Hepatocyte (in vitro differentiated cells): ENCODE measurements at regions not wholly inside any gene's neighbourhood (a gene's known extent, or its start where the extent isn't known, plus 50 kb on each side); places are given as distances from the start of the nearest gene placed in this dataset.

ENCODE experiments used
- DNase-seq: peaks from one replicate; pipeline ENCODE4 v3.0.0-alpha.2; 2016; ENCODE audit warnings: low spot score
- H2AFZ ChIP-seq: fragments of 200-600 bp; sonication (generic); 2 replicates; pipeline ENCODE4 v1.6.0; 2016; ENCODE audit warnings: antibody characterized with exemption, mild to moderate bottlenecking
- H3K27ac ChIP-seq: fragments of 200-600 bp; sonication (generic); 2 replicates; pipeline ENCODE4 v1.5.1; 2016; ENCODE audit warnings: mild to moderate bottlenecking
- H3K27me3 ChIP-seq: fragments of 200-600 bp; sonication (generic); 2 replicates; pipeline ENCODE4 v1.6.1; 2016
- H3K36me3 ChIP-seq: fragments of 200-600 bp; sonication (generic); replicated peaks from 2 replicates; pipeline ENCODE4 v1.5.1; 2016; ENCODE audit warnings: low read depth; ENCODE audit not compliant: insufficient read depth
- H3K4me1 ChIP-seq: fragments of 200-600 bp; sonication (generic); 2 replicates; pipeline ENCODE4 v1.5.1; 2016; ENCODE audit warnings: mild to moderate bottlenecking, moderate library complexity; ENCODE audit not compliant: insufficient read depth
- H3K4me2 ChIP-seq: fragments of 200-600 bp; sonication (generic); 2 replicates; pipeline ENCODE4 v1.6.0; 2016
- H3K4me3 ChIP-seq: fragments of 200-600 bp; sonication (generic); 2 replicates; pipeline ENCODE4 v1.5.1; 2016; ENCODE audit warnings: mild to moderate bottlenecking
- H3K79me2 ChIP-seq: fragments of 200-600 bp; sonication (generic); 2 replicates; pipeline ENCODE4 v1.6.0; 2017; ENCODE audit warnings: mild to moderate bottlenecking
- H3K9me2 ChIP-seq: fragments of 200-600 bp; sonication (generic); replicated peaks from 2 replicates; pipeline ENCODE4 v1.6.0; 2017; ENCODE audit warnings: mild to moderate bottlenecking; ENCODE audit not compliant: insufficient read depth
- H3K9me3 ChIP-seq: fragments of 200-600 bp; sonication (generic); 2 replicates; pipeline ENCODE4 v1.5.1; 2016; ENCODE audit warnings: low read depth, mild to moderate bottlenecking
- H4K20me1 ChIP-seq: fragments of 200-600 bp; sonication (generic); 2 replicates; pipeline ENCODE4 v1.6.0; 2016; ENCODE audit warnings: mild to moderate bottlenecking; ENCODE audit not compliant: insufficient read depth, poor library complexity, severe bottlenecking
- CTCF ChIP-seq: fragments of 200-600 bp; sonication (generic); IDR thresholded peaks from 2 replicates; pipeline ENCODE4 v1.5.1; 2016; ENCODE audit warnings: antibody characterized with exemption, mild to moderate bottlenecking; ENCODE audit not compliant: poor library complexity
- EZH2 ChIP-seq: fragments of 200-600 bp; sonication (generic); IDR thresholded peaks from 2 replicates; pipeline ENCODE4 v1.6.1; 2016; ENCODE audit warnings: antibody characterized with exemption, mild to moderate bottlenecking, borderline replicate concordance
- EZH2phosphoT487 ChIP-seq: fragments of 200-600 bp; sonication (generic); IDR thresholded peaks from one replicate; pipeline ENCODE4 v1.6.1; 2018; ENCODE audit warnings: antibody characterized with exemption, mild to moderate bottlenecking, low read depth, moderate library complexity; ENCODE audit not compliant: unreplicated experiment, severe bottlenecking
- WGBS: methylation state at CpG from one replicate; pipeline ENCODE4 v1.1.6; 2016; ENCODE audit warnings: low lambda C conversion rate; ENCODE audit errors: missing lambda C conversion rate; 5-methylcytosine and 5-hydroxymethylcytosine counted together

GRCh38 chr7:49631071-49631815 lies 142.2 kb upstream of the VWC2 start:
- Histone ChIP-seq H3K9me2 (no peaks in the 10 kb centered on the region), H3K27ac (no peak overlapping the region), H3K79me2 (no peaks in the 10 kb centered on the region), H2AFZ (no peak overlapping the region), H3K4me2 (no peak overlapping the region), H4K20me1 (no peaks in the 10 kb centered on the region), H3K27me3 (no peaks in the 10 kb centered on the region), H3K4me1 (no peaks in the 10 kb centered on the region), H3K4me3 (no peak overlapping the region), H3K9me3 (no peaks in the 10 kb centered on the region), H3K36me3 (no peaks in the 10 kb centered on the region)
- no peak for DNase-seq
- TF ChIP-seq EZH2phosphoT487, result no peak
- no peak for TF ChIP-seq EZH2
- TF ChIP-seq CTCF, result no peak

- H3K9me3 ChIP-seq, result no peaks in the 10 kb centered on the region
Measured at GRCh38 chr7:49631960-49632359, 141.5 kb upstream of the VWC2 start.

GRCh38 chr7:49635800-49636199 lies 137.6 kb upstream of the VWC2 start:
- Histone ChIP-seq H3K27ac (no peak overlapping the region), H3K9me3 (no peaks in the 10 kb centered on the region), H3K9me2 (no peaks in the 10 kb centered on the region), H3K4me1 (no peaks in the 10 kb centered on the region), H3K4me2 (no peak overlapping the region), H4K20me1 (no peaks in the 10 kb centered on the region), H3K36me3 (no peaks in the 10 kb centered on the region), H3K79me2 (no peaks in the 10 kb centered on the region), H3K4me3 (no peak overlapping the region), H2AFZ (no peak overlapping the region), H3K27me3 (no peaks in the 10 kb centered on the region)
- 55% methylated on average over 1 of the region's 1 CpG for WGBS
- DNase-seq, result no peak
- TF ChIP-seq EZH2, result no peak
- no peak for TF ChIP-seq EZH2phosphoT487
- no peak for TF ChIP-seq CTCF

More at GRCh38 chr7:49631960-49632359, 141.5 kb upstream of the VWC2 start:
- 77% methylated on average over 8 of the region's 8 CpGs for WGBS
- DNase-seq, result no peak
- H2AFZ ChIP-seq, result no peak overlapping the region
- no peaks in the 10 kb centered on the region for H3K27me3 ChIP-seq
- no peaks in the 10 kb centered on the region for H3K4me1 ChIP-seq
- TF ChIP-seq EZH2 (no peak), CTCF (no peak), EZH2phosphoT487 (no peak)
- no peak overlapping the region for H3K4me2 ChIP-seq
- no peak overlapping the region for H3K27ac ChIP-seq
- no peaks in the 10 kb centered on the region for H3K9me2 ChIP-seq
- no peaks in the 10 kb centered on the region for H3K79me2 ChIP-seq
- no peak overlapping the region for H3K4me3 ChIP-seq
- no peaks in the 10 kb centered on the region for H4K20me1 ChIP-seq
- H3K36me3 ChIP-seq, result no peaks in the 10 kb centered on the region
